Liver (tissue), 7 donors: ENCODE measurements at regions not wholly inside any gene's neighbourhood (a gene's known extent, or its start where the extent isn't known, plus 50 kb on each side); places are given as distances from the start of the nearest gene placed in this dataset.

Experiments used
- DNase-seq: peaks from one replicate; pipeline ENCODE4 v3.0.0-alpha.2; 2017; ENCODE audit warnings: low spot score
- H3K27ac ChIP-seq, 2 donors: one replicate each; pipeline ENCODE4 v1.7.0; 2013; ENCODE audit warnings: inconsistent platforms in 2 of 2, low read length in 2 of 2, control low read depth in 1 of 2, low read depth in 1 of 2, mild to moderate bottlenecking in 1 of 2
- H3K27me3 ChIP-seq, 4 donors: one replicate each; pipeline versions ENCODE4 v1.6.1 to v1.7.0; 2013; ENCODE audit warnings: low read length in 3 of 4, inconsistent platforms in 1 of 4, mild to moderate bottlenecking in 1 of 4, moderate library complexity in 1 of 4; ENCODE audit not compliant: control insufficient read depth in 4 of 4, insufficient read depth in 4 of 4
- H3K36me3 ChIP-seq, 4 donors: one replicate each; pipeline versions ENCODE4 v1.6.1 to v1.7.0; 2013; ENCODE audit warnings: low read length in 3 of 4, mild to moderate bottlenecking in 3 of 4, low read depth in 1 of 4, moderate library complexity in 1 of 4; ENCODE audit not compliant: control insufficient read depth in 4 of 4, insufficient read depth in 3 of 4
- H3K4me1 ChIP-seq, 4 donors: one replicate each; pipeline versions ENCODE4 v1.6.1 to v1.7.0; 2013; ENCODE audit warnings: low read length in 3 of 4, mild to moderate bottlenecking in 3 of 4, moderate library complexity in 1 of 4; ENCODE audit not compliant: control insufficient read depth in 4 of 4, insufficient read depth in 4 of 4
- H3K4me3 ChIP-seq, 3 donors: one replicate each; pipeline versions ENCODE4 v1.6.1 to v1.7.0; 2013; ENCODE audit warnings: low read length in 3 of 3, control low read depth in 1 of 3, low read depth in 1 of 3, mild to moderate bottlenecking in 1 of 3
- H3K9ac ChIP-seq, 2 donors: one replicate each; pipeline ENCODE4 v1.7.0; 2013; ENCODE audit warnings: low read length in 2 of 2, mild to moderate bottlenecking in 2 of 2, moderate library complexity in 2 of 2, control low read depth in 1 of 2, low read depth in 1 of 2
- H3K9me3 ChIP-seq, 4 donors: one replicate each; pipeline versions ENCODE4 v1.6.1 to v1.7.0; 2013; ENCODE audit warnings: low read length in 3 of 4; ENCODE audit not compliant: control insufficient read depth in 4 of 4
- EGR1 ChIP-seq, 2 donors: IDR thresholded peaks; 2 replicates each; pipeline ENCODE4 v1.6.1; 2016 to 2018; ENCODE audit warnings: antibody characterized with exemption in 2 of 2, low read depth in 2 of 2
- FOXA1 ChIP-seq: IDR thresholded peaks from 2 replicates; pipeline ENCODE4 v1.6.1; 2016; ENCODE audit warnings: antibody characterized with exemption
- FOXA2 ChIP-seq: IDR thresholded peaks from 2 replicates; pipeline ENCODE4 v1.6.1; 2016; ENCODE audit warnings: antibody characterized with exemption
- GABPA ChIP-seq, 2 donors: IDR thresholded peaks in 1 of 2; conservative IDR thresholded peaks in 1 of 2; 2 replicates each; pipeline ENCODE4 v1.6.1; 2016; ENCODE audit warnings: antibody characterized with exemption in 2 of 2, mild to moderate bottlenecking in 1 of 2, moderate library complexity in 1 of 2
- HNF4A ChIP-seq, 2 donors: conservative IDR thresholded peaks; 2 replicates each; pipeline ENCODE4 v1.6.1; 2016; ENCODE audit warnings: antibody characterized with exemption in 2 of 2, mild to moderate bottlenecking in 2 of 2
- HNF4G ChIP-seq: IDR thresholded peaks from 2 replicates; pipeline ENCODE4 v1.6.1; 2016; ENCODE audit warnings: antibody characterized with exemption
- NR2F2 ChIP-seq: IDR thresholded peaks from 2 replicates; pipeline ENCODE4 v1.6.1; 2016; ENCODE audit warnings: antibody characterized with exemption
- RAD21 ChIP-seq, 2 donors: IDR thresholded peaks; 2 replicates each; pipeline ENCODE4 v1.6.1; 2016; ENCODE audit warnings: antibody characterized with exemption in 2 of 2, mild to moderate bottlenecking in 2 of 2
- REST ChIP-seq: IDR thresholded peaks from 2 replicates; pipeline ENCODE4 v1.6.1; 2016; ENCODE audit warnings: antibody characterized with exemption, mild to moderate bottlenecking
- SP1 ChIP-seq: IDR thresholded peaks from 2 replicates; pipeline ENCODE4 v1.6.1; 2018; ENCODE audit warnings: antibody characterized with exemption, mild to moderate bottlenecking
- TAF1 ChIP-seq: conservative IDR thresholded peaks from 2 replicates; pipeline ENCODE4 v1.6.1; 2016; ENCODE audit warnings: antibody characterized with exemption, mild to moderate bottlenecking
- YY1 ChIP-seq: IDR thresholded peaks from 2 replicates; pipeline ENCODE4 v1.6.1; 2016; ENCODE audit warnings: antibody characterized with exemption, mild to moderate bottlenecking
- ZBTB33 ChIP-seq: IDR thresholded peaks from 2 replicates; pipeline ENCODE4 v1.6.1; 2016; ENCODE audit warnings: antibody characterized with exemption
- WGBS: extraction: QIAGEN DNeasy Blood & Tissue Kit; methylation state at CpG from one replicate; pipeline ENCODE4 v1.1.7; 2013; 5-methylcytosine and 5-hydroxymethylcytosine counted together
- TF ChIP-seq, protein P1 (sequence below): IDR thresholded peaks from 2 replicates; pipeline ENCODE4 v1.6.1; 2016; ENCODE audit warnings: antibody characterized with exemption
- donor health status: healthy.
- donor health status: healthy.
- donor health status: healthy.
- donor health status: healthy.

DNA sequence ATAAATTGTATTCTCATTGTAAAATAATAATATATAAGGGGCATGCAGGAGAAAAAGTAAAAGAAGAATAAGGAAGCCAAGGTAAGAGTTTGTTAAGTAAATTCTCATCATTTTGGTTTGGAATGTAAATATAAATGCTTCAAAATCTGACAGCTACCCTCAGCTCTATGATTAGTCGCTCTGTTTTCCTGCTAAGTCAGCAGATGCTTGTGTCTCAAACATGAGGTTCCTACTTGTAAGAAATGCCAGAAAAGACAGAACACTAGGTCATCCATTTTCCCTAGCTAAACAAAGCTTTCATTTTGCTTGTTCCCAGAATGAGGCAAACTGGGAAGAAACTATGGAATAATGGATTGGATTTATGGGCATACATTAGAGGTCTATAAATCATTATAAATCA, 293.1 kb downstream of the DMRTA1 start:
- DNase-seq = no peak

GRCh38 chr9:22740781-22741180, 294.2 kb downstream of the DMRTA1 start:
- TF ChIP-seq SP1 = no peak
- no peak for TF ChIP-seq YY1
- no peak for TF ChIP-seq TAF1
- H3K4me3 ChIP-seq = no peak overlapping the region
- H3K27me3 ChIP-seq = no peaks in the 10 kb centered on the region
- H3K9me3 ChIP-seq = no peaks in the 10 kb centered on the region
- H3K4me1 ChIP-seq = no peaks in the 10 kb centered on the region
- peaks cover 0 to 4% (median 1%) of the 10 kb centered on the region in 4 donors for H3K36me3 ChIP-seq
- 79% methylated on average over 1 of the region's 1 CpG for WGBS
- DNase-seq = no peak
- no peak overlapping the region for H3K9ac ChIP-seq
- H3K27ac ChIP-seq = no peak overlapping the region

More for the DNA sequence above, 293.1 kb downstream of the DMRTA1 start:
- Histone ChIP-seq H3K27me3 (no peaks in the 10 kb centered on the region), H3K4me3 (no peak overlapping the region), H3K27ac (no peak overlapping the region), H3K36me3 (peaks cover 0 to 4% (median 1%) of the 10 kb centered on the region in 4 donors), H3K4me1 (no peaks in the 10 kb centered on the region), H3K9me3 (no peaks in the 10 kb centered on the region), H3K9ac (no peak overlapping the region)
- no peak for TF ChIP-seq HNF4G
- no peak for TF ChIP-seq GABPA (IDR thresholded peaks at IDR 0.05 in 1 of 2, conservative IDR thresholded peaks at IDR 0.05 in 1 of 2)
- no peak for TF ChIP-seq RAD21 (IDR thresholded peaks at IDR 0.05)
- 93% methylated on average over 1 of the region's 1 CpG for WGBS

DNA sequence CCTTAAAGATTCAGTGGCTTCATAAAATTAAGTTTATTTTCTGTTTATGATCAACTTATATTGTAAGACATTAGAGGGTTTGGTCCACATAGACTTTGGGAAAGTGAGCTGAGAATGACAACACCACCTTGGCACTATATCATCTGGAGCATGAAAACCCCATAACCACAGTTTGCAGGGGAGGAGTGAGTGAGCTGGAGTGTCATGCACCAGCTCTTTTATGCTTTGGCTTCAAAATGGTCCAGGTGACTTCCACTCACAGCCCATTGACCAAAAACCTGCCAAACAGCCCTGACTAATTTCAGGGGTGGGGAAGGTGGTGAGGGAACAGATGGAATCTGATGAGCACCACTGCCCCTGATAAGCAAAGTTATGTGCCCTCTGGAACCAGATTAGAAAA, 295.8 kb downstream of the DMRTA1 start:
- Histone ChIP-seq H3K36me3 (peaks cover 0 to 4% (median 1%) of the 10 kb centered on the region in 4 donors), H3K4me1 (no peaks in the 10 kb centered on the region), H3K4me3 (no peak overlapping the region), H3K27ac (no peak overlapping the region), H3K9ac (no peak overlapping the region), H3K9me3 (no peaks in the 10 kb centered on the region), H3K27me3 (no peaks in the 10 kb centered on the region)
- no peak for DNase-seq
- TF ChIP-seq HNF4G = no peak
- no peak for TF ChIP-seq SP1
- TF ChIP-seq TAF1 = no peak
- TF ChIP-seq ZBTB33 = no peak

DNA sequence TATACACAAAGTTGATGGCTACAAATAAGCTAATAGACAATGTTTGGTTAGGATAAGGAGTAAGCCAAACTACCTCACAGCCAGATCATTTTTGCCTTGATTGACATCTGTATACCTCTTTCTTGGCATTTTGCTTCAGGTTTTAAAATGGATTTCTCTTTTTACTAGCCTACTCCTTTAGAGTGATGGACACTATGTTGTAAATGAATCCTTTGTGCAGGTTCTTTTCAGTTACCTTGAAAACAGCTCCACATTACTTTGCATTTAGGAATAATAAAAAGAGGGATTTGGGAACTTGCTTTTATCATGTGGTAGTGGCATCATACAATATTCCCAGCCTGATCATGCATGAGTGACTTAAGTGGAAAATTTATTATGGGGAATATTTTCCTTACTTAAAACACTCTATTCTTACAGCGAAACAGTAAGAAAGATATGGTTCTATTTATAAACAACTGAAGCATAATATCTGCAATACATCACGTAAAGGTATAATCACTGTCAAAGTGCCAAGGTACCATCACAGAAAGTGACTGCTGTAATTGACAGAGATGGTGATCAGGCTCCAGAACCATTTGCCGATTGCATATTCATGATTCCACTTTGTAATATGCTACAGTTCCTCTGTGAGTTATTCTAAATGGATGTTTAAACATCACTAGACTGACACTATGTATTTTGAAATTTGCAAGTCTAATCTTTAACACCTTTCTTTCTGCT, 327.0 kb downstream of the DMRTA1 start:
- no peaks in the 10 kb centered on the region for H3K36me3 ChIP-seq
- TF ChIP-seq GABPA (IDR thresholded peaks at IDR 0.05 in 1 of 2, conservative IDR thresholded peaks at IDR 0.05 in 1 of 2) = no peak
- TF ChIP-seq HNF4G = no peak
- no peak for TF ChIP-seq NR2F2
- no peak for TF ChIP-seq FOXA1
- no peak for TF ChIP-seq HNF4A (conservative IDR thresholded peaks at IDR 0.05)
- TF ChIP-seq REST = no peak
- TF ChIP-seq ZBTB33 = no peak
- TF ChIP-seq, protein P1, sequence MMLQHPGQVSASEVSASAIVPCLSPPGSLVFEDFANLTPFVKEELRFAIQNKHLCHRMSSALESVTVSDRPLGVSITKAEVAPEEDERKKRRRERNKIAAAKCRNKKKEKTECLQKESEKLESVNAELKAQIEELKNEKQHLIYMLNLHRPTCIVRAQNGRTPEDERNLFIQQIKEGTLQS = no peak
- no peak for TF ChIP-seq FOXA2
- no peak for TF ChIP-seq EGR1 (IDR thresholded peaks at IDR 0.05; ENCODE audit: low read depth in 2 of 2)
- 94% methylated on average over 3 of the region's 3 CpGs for WGBS

More for the DNA sequence above, 327.0 kb downstream of the DMRTA1 start:
- Histone ChIP-seq H3K27me3 (no peaks in the 10 kb centered on the region), H3K27ac (no peak overlapping the region), H3K4me3 (no peak overlapping the region), H3K9ac (no peak overlapping the region), H3K4me1 (no peaks in the 10 kb centered on the region), H3K9me3 (no peaks in the 10 kb centered on the region)
- DNase-seq = no peak
